Effector CD4-positive, alpha-beta T cell (primary cell): ENCODE measurements at regions not wholly inside any gene's neighbourhood (a gene's known extent, or its start where the extent isn't known, plus 50 kb on each side); places are given as distances from the start of the nearest gene placed in this dataset.
"Not testable (repeated sequence)": the region's sequence is repeated elsewhere in the genome, so short reads cannot be mapped to it uniquely, and the experiment has no call there.

Experiments
- DNase-seq: peaks from one replicate; pipeline ENCODE4 v3.0.0-alpha.2; 2020

- DNase-seq, result no peak
Observed at GRCh38 chr10:64130152-64130551, 609.0 kb downstream of the REEP3 start.

- DNase-seq, result no peak
Observed at GRCh38 chr10:64134676-64135075, 613.5 kb downstream of the REEP3 start.

DNA sequence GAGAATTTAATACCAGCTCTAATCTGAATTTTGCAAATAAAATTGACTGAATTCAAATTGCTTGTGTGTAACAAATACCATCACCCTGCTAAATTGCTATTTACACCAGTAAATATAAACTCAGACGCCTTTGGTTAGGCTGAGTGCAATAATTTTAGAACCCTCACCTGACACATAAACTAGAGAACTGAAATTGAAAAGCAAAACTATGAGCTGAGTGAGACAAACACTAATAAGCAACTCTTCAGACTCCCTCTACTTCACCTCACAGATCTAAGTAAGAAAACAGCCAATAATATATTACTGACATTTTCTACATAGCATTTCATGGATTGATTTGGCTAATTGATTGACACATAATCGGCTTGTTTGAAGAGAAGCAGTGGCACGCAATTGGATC is 621.2 kb downstream of the REEP3 start:
- no peak for DNase-seq

- no peak for DNase-seq
Observed at GRCh38 chr10:64148607-64149006, 627.4 kb downstream of the REEP3 start.

DNA sequence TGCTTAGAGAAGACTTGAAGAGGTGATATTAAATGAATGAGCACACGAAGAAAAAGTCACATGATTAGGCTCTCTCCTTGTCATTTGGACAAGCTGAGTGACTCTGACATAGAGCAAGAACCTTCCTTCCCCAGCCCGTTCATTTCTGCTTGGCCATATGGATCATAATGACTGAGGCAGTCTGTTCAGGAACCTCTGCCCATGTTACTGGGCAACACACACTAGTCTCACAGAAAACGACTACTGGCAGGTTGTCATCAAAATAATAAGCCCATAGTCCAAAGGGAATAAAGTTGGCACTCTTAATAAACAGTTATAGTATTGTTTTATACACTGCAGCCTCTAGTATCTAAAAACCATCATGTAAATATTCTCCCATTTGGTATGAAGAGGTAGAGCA is 635.0 kb downstream of the REEP3 start:
- DNase-seq, result no peak

GRCh38 chr10:64158551-64158950 is 637.4 kb downstream of the REEP3 start:
- DNase-seq, result no peak

DNA sequence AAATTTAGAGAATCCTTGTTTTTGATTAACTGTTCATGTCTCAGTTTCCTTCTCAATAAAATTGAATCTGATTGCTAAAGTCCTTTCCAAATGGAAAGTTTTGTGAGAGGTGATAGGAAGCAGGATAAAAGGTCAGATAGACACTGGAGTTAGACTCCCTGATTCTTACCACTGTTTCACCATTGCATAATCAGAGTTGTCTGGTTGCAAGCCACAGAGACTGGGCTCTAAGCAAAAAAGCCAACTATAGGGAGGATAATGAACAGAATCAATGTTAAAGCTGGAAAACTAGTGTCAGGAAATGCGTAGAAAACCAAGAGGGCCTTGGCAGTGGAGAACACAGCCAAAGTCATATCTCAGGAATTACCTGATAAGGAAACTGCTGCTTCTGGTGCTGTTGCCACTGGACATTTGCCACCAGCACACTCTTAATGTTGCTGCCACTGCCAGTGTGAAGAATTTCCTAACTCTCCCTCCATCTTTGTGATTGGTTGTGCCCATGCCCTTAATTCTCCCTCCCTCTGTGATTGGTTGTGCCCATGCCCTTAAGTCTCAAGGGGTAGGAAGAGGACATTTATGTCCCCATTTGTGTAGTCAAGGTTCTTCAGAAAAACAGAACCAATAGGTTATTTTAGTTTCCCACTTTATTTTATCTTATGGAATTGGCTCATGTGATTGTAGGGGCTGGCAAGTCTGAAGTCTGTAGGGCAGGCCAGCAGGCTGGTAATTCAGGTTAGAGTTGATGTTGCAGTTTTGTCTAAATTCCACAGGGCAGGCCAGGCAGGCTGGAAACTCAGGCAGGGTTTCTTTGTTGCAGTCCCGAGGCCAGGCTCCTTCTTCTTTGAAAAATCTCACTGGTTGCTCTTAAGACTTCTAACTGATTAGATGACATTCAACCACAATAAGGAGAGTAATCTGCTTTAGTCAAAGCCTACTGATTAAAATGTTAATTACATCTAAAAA is 639.0 kb downstream of the REEP3 start:
- DNase-seq, result no peak

DNA sequence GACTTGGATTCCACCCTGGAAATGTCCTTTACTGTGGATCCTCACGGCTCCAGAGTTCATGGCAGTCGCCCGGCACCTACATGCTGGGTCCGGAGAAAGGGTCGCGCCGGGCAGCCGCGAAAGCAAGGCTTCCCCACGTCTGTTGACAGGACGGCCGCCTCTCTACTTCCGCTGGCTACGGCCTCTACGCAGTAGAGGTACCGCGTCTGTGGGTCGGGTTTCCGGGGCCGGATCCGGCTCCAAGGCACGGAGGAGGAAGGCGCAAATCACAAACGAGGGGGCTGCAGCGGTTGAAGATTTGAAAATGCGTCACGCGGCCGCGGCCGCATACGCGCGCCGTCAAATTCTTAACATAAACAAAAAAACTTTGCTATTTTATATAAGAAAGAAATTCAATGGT is 649.6 kb downstream of the REEP3 start:
- DNase-seq, result no peak

DNA sequence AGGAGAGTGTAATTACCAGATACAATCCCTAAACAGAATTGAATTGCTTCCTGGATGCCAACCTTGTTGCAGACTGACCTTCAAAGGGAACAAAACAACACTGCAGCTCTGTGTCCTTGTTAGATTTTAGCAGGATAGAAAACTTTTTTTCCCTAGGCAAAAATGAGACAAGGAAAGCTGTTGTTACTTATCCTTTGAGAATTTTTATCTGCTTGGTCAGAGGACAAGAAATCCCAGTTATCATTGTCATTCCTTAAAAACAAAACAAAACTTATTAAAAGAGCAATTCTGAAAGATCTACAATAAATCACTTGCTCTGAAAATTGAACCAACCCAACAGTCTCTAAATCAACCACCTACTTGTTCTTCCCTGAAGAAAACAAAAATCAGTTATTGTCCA is 652.6 kb downstream of the REEP3 start:
- no peak for DNase-seq

DNA sequence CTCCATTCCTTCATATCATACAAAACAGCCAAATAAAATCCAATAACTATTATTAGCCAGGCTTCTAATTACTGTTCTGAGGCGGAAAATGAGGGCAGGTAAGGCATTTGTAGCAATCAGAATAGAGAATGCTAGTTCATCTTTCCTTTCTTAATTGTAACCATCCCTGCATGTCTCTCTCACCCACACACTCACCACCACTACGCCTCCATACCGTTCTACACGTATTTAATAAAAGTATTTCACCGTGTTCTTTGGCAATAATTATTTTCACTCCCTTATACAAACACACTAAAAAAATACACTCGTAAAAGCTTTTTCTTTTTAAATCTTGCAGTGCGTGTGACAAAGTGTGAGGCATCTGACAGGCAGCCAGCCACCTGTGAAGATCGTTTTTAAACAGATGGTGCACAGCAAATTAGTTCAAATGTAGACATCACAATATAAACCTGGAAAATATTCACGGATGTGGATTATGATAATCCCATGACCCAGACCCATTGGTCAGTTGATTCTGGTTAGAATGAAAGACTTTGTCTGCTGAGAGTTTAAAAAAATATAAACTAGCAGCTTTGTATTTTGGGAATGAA is 653.6 kb downstream of the REEP3 start:
- DNase-seq, result no peak

- no peak for DNase-seq
Observed at GRCh38 chr10:64175271-64175962, 654.2 kb downstream of the REEP3 start.

DNA sequence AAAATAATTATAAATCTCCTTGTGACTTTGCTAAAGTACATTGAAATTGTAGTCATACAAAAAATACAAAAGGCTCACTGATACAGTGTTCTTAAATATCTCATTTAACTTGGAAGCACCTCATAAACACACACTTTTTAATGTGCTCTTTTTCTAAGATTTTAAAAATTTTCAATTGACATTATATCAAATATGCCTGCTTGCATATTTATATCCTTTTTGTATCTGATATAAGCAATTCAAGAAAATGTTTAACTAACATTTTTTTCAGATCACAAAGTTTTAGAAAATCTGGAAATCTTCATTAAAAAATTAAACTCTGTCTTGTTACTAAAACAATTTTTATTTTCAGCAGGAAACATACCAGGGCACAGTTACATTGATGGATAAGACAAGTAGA is 661.5 kb downstream of the REEP3 start:
- no peak for DNase-seq

DNA sequence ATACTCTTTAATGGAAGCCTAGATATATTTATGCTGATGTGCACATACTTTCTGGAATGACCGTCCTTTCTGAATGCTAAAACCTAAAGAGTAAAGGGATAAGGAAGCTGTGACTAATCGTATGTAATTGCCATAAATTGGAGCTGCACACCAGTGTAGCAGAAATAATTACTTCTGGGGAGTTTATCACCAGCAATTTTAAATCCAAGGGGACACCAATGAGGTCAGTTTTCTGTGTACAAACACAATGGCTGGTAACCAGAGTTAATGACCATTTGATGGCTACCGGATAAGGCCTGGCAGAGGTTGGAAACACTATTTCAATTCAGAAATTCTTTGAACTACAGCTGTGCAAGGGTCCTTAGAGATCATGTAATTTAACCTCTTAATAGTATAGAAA is 670.1 kb downstream of the REEP3 start:
- DNase-seq, result no peak

DNA sequence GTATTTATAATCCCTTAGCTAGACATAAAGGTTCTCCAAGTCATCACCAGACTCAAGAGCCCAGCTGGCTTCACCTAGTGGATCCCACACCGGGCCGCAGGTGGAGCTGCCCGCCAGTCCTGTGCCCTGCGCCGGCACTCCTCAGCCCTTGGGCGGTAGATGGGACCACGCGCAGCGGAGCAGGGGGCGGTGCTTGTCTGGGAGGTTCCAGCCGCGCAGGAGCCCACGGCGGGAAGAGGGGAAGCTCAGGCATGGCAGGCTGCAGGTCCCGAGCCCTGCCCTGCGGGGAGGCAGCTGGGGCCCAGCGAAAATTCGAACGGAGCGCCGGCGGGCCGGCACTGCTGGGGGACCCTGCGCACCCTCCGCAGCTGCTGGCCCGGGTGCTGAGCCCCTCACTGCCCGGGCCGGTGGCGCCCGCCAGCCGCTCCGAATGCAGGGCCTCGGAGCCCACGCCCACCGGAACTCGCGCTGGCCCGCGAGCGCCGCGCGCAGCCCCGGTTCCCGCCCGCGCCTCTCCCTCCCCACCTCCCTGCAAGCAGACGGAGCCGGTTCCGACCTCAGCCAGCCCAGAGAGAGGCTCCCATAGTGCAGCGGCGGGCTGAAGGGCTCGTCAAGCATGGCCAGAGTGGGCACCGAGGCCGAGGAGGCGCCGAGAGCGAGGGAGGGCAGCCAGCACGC is 675.6 kb downstream of the REEP3 start:
- no peak for DNase-seq

GRCh38 chr10:64201936-64202335 is 680.7 kb downstream of the REEP3 start:
- no peak for DNase-seq

- not testable (repeated sequence) for DNase-seq
Observed at GRCh38 chr10:64204504-64204903, 683.3 kb downstream of the REEP3 start.

DNA sequence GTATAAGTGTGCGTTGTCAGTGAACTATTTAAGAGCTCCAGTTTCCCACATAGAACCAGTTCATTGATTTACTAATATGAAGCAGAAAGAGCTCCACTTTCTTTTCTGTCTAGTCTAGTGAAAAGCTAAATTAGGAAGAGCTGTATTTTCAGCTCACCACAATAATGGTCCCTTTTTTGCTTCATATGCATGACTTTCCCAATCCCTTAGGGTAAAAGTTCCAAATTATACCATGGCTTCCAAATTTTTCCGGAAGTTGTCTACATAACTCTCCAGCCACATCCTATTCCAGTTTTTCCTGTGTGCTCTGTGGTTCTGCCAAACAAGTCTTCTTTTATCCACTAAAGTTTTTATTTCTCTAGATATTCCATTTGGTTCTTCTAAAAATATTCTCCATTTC is 685.2 kb downstream of the REEP3 start:
- DNase-seq, result no peak

DNA sequence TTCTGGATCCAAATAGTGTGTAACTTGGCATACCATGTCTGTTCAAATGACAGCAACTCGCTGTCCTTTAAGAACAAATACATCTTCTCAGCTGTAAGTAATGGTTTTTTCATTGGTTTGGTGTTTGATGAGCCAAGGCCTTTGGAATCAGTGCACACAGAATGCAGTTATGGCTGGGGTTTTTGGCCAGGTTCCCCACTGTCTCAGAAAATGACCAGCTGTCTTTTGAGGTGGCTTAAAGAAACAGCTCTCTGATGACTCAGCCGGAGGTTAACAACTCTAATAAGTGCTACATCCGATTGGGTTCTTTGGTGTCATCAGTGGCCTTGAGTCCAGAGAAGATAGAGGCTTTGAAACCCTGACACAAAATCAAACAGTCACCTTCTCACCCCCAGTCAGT is 688.4 kb downstream of the REEP3 start:
- DNase-seq, result no peak

- DNase-seq, result no peak
Observed at GRCh38 chr10:64210211-64210610, 689.0 kb downstream of the REEP3 start.

DNA sequence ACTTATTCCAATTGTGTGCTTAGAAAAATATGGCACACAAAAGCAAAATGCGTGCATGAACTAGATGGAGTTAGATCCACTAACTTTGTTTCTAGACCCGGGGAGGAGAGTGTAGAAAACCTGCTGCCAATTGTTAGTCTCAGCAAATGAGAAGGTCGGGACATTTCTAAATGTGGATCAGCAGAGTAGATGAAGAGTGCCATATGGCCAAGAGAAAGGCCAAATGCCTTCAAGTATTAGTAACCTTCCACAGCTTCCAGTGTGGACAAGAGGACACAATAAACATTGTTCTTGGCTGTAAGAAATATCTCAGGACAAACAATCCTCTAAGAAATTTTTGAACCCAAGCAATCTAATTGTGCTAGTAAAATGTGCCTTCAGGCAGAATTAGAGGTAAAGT is 690.3 kb downstream of the REEP3 start:
- no peak for DNase-seq

GRCh38 chr10:64215088-64215487 is 693.9 kb downstream of the REEP3 start:
- DNase-seq, result no peak

DNA sequence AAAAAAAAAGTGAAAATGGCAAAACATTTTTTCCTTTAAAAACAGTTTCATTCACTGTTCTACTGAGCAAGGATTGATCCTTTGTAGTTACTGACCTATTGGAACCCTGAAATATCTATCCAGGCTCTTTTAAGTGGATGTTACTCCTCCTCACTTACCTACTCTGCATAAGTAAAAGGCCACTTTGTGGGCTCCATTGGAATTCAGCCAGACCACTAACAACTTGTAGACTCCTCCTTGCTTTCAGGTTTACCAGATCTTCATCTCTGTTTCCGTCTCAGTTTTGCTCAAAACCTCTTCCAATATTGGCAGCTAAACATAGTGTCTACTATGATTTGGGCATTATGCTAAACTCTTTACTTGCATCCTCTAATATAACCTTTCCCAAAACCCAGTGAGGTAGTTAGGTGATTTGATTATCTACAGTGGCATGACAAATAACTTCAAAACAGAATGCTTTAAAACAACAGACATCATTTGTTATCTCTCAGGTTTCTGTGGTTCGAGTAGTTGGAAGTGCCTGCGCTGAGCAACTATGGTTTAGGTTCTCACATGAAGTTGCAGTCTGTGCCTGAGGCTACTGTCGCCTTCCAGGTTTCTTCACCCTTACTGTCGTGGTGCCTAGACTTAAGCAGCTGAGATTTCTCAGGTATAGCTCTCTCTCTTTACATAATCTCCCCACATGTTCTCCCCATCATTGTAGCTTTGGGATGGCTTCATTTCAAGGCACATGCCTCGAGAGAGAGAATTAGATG is 698.2 kb downstream of the REEP3 start:
- DNase-seq, result no peak
